ENCODE measurements at regions not wholly inside any gene's neighbourhood (a gene's known extent, or its start where the extent isn't known, plus 50 kb on each side); places are given as distances from the start of the nearest gene placed in this dataset.

DNA sequence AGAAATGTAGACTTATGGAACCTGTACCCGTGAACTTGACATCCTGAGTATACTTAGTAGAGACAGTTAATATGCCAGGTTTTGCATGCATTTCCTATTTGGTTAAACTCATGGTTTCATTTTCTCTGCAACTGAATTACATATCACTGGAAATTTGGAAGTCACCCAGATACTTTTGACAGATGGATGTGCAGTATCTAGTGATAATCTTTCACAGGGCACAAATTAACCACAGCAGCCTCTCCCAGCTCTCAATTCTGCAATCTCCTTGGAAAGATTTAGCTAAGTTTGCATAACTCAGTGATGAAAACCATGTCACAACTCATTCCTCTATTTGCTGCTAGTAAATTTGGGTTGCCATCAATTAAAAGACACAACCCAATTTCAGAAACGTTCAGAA is 162.3 kb upstream of the TPM1 start:
- H4K20me1 ChIP-seq (ENCODE audit: insufficient read depth, low read length) = no peaks in the 10 kb centered on the region
- no peaks in the 10 kb centered on the region for H3K79me2 ChIP-seq (ENCODE audit: insufficient read depth, low read depth, low read length)
- no peaks in the 10 kb centered on the region for H3K36me3 ChIP-seq (ENCODE audit: insufficient read depth, low read length)
- H3K27ac ChIP-seq (ENCODE audit: low read depth, low read length, poor library complexity, severe bottlenecking) = no peak overlapping the region
- H3K4me1 ChIP-seq (ENCODE audit: insufficient read depth, low read length, poor library complexity, severe bottlenecking) = no peaks in the 10 kb centered on the region
- intact Hi-C loops (cut with micrococcal nuclease; ENCODE audit: unreplicated experiment) = no loop called here
- ChIA-PET CTCF (ENCODE audit: unreplicated experiment) (no interaction called here), POLR2A (no interaction called here)
- DNase-seq (ENCODE audit: low spot score) = no peak
- no peak overlapping the region for H3K4me2 ChIP-seq (ENCODE audit: low read length)
- no TSS peak for BruUV-seq (replicated peaks)
- H3K9me2 ChIP-seq (ENCODE audit: insufficient read depth, low read length) = no peaks in the 10 kb centered on the region
- no peak overlapping the region for H3K4me3 ChIP-seq (ENCODE audit: low read depth, low read length, poor library complexity, severe bottlenecking)
- no peaks in the 10 kb centered on the region for H3K9me3 ChIP-seq (ENCODE audit: low read length)
- no peak overlapping the region for H2AFZ ChIP-seq (ENCODE audit: low read length)
- TF ChIP-seq EZH2phosphoT487 (IDR thresholded peaks at IDR 0.05; ENCODE audit: borderline replicate concordance, low read depth, low read length) = no peak
- TF ChIP-seq, protein P1, sequence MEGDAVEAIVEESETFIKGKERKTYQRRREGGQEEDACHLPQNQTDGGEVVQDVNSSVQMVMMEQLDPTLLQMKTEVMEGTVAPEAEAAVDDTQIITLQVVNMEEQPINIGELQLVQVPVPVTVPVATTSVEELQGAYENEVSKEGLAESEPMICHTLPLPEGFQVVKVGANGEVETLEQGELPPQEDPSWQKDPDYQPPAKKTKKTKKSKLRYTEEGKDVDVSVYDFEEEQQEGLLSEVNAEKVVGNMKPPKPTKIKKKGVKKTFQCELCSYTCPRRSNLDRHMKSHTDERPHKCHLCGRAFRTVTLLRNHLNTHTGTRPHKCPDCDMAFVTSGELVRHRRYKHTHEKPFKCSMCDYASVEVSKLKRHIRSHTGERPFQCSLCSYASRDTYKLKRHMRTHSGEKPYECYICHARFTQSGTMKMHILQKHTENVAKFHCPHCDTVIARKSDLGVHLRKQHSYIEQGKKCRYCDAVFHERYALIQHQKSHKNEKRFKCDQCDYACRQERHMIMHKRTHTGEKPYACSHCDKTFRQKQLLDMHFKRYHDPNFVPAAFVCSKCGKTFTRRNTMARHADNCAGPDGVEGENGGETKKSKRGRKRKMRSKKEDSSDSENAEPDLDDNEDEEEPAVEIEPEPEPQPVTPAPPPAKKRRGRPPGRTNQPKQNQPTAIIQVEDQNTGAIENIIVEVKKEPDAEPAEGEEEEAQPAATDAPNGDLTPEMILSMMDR (conservative IDR thresholded peaks at IDR 0.05; ENCODE audit: low read length) = no peak

DNA sequence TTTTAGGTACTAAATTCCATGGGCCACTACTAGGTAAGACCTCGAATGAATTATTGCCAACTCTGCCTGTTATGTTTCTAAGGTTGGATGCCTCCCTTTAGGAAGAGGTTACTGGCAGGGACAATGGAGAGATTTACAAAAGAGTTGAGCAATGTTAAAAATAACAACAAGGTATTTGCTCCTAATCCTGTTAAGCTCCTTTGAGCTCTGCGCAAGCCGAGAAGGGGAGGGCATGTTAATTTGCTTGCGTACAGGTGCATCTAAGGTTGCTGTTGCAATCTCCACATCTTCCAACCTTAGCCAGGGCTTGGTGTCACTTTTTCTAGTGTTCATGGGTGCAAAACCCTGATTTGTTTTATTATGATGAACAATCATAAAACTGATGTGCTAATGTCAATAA is 161.5 kb upstream of the TPM1 start:
- Histone ChIP-seq H3K4me3 (ENCODE audit: low read depth, low read length, poor library complexity, severe bottlenecking) (no peak overlapping the region), H4K20me1 (ENCODE audit: insufficient read depth, low read length) (no peaks in the 10 kb centered on the region), H3K9me3 (ENCODE audit: low read length) (no peaks in the 10 kb centered on the region), H2AFZ (ENCODE audit: low read length) (no peak overlapping the region), H3K4me2 (ENCODE audit: low read length) (no peak overlapping the region), H3K27ac (ENCODE audit: low read depth, low read length, poor library complexity, severe bottlenecking) (no peak overlapping the region), H3K36me3 (ENCODE audit: insufficient read depth, low read length) (no peaks in the 10 kb centered on the region), H3K9me2 (ENCODE audit: insufficient read depth, low read length) (no peaks in the 10 kb centered on the region), H3K4me1 (ENCODE audit: insufficient read depth, low read length, poor library complexity, severe bottlenecking) (no peaks in the 10 kb centered on the region), H3K79me2 (ENCODE audit: insufficient read depth, low read depth, low read length) (no peaks in the 10 kb centered on the region)
- intact Hi-C loops (cut with micrococcal nuclease; ENCODE audit: unreplicated experiment) = no loop called here
- no peak for TF ChIP-seq EZH2phosphoT487 (IDR thresholded peaks at IDR 0.05; ENCODE audit: borderline replicate concordance, low read depth, low read length)
- TF ChIP-seq, protein P1 (conservative IDR thresholded peaks at IDR 0.05; ENCODE audit: low read length) = no peak
- ChIA-PET POLR2A (no interaction called here), CTCF (ENCODE audit: unreplicated experiment) (no interaction called here)
- BruUV-seq (replicated peaks) = no TSS peak
- no peak for DNase-seq (ENCODE audit: low spot score)

DNA sequence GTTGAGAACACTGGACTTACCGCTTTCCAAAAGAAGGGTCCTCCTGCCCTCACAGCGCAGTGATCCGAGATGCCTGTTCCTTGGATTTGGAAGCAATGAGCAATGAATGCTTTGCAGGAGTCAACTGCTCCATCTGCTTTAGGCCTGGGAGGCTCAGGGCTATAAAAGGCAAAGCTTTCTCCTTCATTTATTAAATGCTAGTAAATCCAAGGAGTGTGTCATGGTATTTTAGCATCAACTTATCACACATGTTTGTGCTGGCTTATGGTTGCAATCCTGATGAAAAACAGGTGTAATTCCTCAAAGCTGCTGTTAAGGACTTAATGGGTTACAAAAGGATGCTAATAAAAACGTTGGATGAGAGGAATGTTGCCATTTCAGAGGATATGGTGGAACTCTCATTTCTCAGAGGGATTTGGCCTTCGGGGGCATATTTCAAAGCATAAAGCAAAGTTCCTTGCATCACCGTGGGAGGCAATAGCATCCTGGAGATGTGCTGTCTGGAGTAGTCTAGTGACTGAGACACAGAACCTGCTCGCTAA is 158.5 kb upstream of the TPM1 start:
- Histone ChIP-seq H3K4me2 (ENCODE audit: low read length) (no peak overlapping the region), H3K27ac (ENCODE audit: low read depth, low read length, poor library complexity, severe bottlenecking) (no peak overlapping the region), H3K9me2 (ENCODE audit: insufficient read depth, low read length) (no peaks in the 10 kb centered on the region), H4K20me1 (ENCODE audit: insufficient read depth, low read length) (no peaks in the 10 kb centered on the region), H3K36me3 (ENCODE audit: insufficient read depth, low read length) (no peaks in the 10 kb centered on the region), H3K9me3 (ENCODE audit: low read length) (no peaks in the 10 kb centered on the region), H3K4me3 (ENCODE audit: low read depth, low read length, poor library complexity, severe bottlenecking) (no peak overlapping the region), H3K4me1 (ENCODE audit: insufficient read depth, low read length, poor library complexity, severe bottlenecking) (no peaks in the 10 kb centered on the region), H2AFZ (ENCODE audit: low read length) (no peak overlapping the region), H3K79me2 (ENCODE audit: insufficient read depth, low read depth, low read length) (no peaks in the 10 kb centered on the region)
- no peak for TF ChIP-seq EZH2phosphoT487 (IDR thresholded peaks at IDR 0.05; ENCODE audit: borderline replicate concordance, low read depth, low read length)
- TF ChIP-seq, protein P1 (conservative IDR thresholded peaks at IDR 0.05; ENCODE audit: low read length) = no peak
- ChIA-PET CTCF (ENCODE audit: unreplicated experiment) (no interaction called here), POLR2A (interaction anchor here (1.0 kb wide), 1 partner anchor 9 kb away, joined by 5 read pairs; no protein-coding TSS in a partner anchor)
- BruUV-seq (replicated peaks) = no TSS peak
- intact Hi-C loops (cut with micrococcal nuclease; ENCODE audit: unreplicated experiment) = no loop called here
- DNase-seq (ENCODE audit: low spot score) = no peak
